ENCODE measurements at regions not wholly inside any gene's neighbourhood (a gene's known extent, or its start where the extent isn't known, plus 50 kb on each side); places are given as distances from the start of the nearest gene placed in this dataset.
"Not testable (repeated sequence)": the region's sequence is repeated elsewhere in the genome, so short reads cannot be mapped to it uniquely, and the experiment has no call there.

DNA sequence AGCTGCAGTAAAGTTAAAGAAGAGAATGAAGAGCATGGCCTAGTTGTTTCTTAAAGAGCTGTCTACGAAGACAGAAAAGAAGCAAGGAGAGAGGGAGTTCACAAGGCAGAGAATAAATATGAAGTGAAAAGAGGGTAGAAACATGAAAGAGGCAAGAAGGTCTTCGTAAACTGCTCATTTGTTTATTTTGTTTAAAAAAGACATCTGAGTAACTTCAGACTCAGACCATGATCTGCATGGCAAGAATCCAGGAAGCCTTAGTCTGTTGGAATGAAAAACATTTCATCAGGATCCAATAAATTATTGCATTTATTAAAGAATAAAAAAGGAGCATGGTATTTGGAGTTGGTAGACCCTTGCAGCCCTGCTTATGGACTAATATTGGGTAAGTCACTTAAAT is 151.1 kb downstream of the SEM1 start:
- DNase-seq = no peak

DNA sequence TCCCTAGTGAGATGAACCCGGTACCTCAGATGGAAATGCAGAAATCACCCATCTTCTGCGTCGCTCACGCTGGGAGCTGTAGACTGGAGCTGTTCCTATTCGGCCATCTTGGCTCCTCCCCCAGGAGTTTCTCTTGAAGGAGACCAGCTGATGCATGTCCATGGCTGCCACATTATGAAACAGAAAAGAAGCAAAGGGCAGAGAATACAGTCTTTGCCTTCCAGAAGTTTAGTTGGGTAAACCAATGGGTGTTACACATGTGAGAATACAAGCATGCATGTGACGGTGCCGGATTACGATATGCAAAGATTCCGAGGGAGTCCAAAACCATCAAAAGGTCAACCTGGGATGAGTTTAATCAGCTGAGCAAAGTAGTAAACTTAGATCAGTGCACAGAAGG is 151.6 kb downstream of the SEM1 start:
- no peak for DNase-seq

DNA sequence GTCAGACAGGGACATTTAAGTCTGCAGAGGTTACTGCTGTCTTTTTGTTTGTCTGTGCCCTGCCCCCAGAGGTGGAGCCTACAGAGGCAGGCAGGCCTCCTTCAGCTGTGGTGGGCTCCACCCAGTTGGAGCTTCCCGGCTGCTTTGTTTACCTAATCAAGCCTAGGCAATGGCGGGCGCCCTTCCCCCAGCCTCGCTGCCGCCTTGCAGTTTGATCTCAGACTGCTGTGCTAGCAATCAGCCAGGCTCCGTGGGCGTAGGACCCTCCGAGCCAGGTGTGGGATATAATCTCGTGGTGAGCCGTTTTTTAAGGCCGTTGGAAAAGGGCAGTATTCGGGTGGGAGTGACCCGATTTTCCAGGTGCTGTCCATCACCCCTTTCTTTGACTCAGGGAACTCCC is 152.0 kb downstream of the SEM1 start:
- DNase-seq = not testable (repeated sequence)

DNA sequence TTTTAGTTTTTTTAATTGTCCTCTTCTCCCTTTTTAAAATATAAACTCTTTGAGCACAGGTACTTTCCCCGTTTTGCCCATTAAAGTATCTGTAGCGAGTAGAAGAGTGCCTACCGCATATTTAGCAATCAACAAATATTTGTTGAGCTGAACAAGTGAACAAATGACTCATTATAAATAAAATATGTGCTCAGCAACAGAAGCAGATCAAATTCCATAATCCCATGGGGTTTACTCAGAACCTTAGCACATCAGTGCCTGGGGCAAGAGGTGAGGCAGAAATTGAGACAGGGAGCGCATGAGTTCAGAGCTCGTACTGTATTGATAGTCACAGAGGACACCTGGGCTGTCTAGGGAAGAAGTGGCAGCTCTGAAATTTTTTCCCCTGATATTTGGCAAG is 161.0 kb downstream of the SEM1 start:
- no peak for DNase-seq

DNA sequence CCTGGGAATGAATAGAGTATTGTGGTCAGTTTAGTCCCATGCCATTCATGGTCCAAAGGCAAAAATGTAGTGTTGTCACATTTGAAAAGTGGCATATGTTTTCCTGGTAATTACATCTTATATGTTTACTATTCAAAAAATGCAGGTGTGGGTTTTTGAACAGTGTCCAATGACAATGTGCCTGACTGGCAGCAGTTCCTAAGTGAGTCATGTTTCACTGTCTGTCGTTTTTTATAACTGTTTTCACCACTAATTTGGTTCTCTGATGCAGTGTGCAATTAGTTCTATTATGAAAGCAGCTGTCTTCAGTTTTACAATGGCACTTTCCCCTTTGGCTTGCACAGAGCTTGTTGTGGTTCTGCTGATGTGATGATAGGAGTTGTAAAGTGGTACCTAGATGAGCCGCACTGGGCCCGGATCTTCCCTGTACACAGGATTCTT is 162.3 kb downstream of the SEM1 start:
- DNase-seq = no peak

DNA sequence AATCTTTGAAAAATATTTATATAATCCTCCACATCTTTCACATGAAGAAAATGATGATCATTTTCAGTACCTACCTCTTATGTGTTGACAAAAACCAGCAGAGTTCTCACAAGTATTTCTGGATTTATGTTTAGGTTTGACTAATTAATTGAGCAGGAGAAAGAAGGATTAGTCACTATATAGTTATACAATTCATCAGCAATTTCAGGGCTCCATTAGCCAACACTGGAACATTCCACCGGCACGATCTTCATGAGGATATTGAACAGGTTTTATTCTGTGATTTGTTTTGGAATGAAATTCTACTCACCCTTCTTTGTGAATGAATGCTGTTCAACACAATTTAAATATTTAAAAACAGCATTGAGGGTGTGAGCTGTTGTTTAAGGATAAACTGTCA is 163.2 kb downstream of the SEM1 start:
- no peak for DNase-seq

DNA sequence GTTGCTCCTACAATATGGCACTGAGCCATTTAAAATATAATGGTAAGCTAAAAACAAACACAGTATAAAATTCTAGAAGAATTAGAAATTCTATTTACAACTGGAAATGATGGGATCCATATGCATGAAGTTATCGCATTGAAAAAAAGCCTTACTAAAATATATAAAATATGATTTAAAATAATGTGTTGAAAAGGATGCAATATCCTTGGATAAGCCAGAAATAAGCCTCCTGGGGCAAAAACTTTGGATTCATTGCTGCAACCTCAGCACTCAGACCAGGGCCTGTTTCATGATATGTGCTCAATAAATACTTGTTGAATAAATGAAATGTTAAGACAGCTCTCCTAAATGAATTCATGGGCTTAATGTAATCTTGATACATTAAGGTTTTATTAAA is 170.2 kb downstream of the SEM1 start:
- no peak for DNase-seq

DNA sequence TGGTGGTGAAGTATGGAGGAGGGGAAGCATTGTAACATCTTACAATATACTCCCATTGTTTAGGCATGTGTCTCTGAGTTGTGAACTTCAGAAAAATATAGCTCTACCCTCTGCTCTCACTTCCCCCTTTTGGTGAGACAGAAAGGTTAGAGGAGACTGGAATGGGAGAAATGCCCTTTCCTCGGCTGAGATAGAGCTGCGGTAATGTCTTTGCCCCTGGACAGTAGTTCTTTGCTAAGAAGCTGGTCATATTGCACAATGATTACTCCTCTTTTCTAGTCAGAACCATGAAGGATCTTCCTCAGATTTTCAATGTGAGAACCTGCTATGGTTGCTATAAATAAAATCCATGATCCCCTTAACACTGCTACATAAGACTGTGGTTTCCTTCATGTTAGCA is 171.0 kb downstream of the SEM1 start:
- no peak for DNase-seq

DNA sequence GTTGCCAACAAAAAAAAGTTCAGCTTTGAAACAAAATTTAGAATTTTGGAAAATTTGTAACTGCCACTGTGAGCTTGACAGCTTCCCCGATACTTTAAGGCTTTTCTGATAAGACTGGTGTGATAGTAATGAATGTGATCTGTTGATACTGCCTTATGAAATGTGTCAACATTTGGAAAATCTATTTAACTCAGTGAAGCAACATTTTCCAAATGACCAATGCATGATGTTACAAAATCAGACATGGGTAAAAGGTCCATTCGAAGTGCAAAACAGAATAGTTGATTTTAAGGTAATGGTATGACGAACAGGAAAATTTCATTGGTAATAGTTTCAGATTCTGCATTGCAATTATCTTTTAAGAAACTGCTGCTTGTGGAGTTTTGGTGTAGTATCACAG is 175.4 kb downstream of the SEM1 start:
- DNase-seq = no peak

DNA sequence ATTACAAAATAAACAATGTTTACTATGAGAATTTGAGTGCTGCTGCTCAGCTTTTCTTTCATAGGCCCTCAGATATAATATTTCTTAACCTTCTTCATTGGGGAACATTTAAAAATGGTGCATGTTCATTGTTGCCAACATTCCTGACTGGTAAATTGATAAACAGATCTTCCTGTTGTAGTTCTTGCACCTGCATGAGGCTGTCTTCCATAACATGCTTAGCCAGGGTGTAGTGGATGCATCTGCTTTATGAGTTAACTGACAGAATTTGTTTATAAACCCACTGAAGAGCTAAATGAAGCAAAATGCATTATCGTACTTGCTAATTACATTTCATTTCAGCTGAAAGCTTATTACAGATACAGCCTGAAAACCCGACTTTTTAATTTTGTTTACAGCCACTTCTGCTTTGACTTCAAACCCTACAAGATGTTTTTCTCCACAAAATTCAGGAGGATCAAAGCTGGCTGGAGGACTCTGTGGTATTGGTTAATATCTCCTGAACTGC is 177.2 kb downstream of the SEM1 start:
- no peak for DNase-seq

DNA sequence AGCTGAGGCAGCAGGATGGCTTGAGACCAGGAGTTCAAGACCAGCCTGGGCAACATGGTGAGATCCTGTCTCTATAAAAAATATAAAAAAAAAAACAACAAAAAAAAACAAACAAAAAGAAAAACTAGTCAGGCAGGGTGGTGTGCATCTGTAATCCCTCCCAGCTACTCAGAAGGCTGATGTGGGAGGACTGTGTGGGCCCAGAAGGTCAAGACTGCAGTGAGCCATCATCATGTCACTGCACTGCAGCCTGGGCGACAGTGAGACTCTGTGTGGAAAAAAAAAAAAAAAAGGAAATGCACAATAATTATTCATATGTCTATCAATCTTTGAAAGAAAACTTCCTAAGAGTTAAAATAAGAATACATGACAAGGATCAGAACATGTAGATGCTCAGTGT is 178.3 kb downstream of the SEM1 start:
- no peak for DNase-seq

DNA sequence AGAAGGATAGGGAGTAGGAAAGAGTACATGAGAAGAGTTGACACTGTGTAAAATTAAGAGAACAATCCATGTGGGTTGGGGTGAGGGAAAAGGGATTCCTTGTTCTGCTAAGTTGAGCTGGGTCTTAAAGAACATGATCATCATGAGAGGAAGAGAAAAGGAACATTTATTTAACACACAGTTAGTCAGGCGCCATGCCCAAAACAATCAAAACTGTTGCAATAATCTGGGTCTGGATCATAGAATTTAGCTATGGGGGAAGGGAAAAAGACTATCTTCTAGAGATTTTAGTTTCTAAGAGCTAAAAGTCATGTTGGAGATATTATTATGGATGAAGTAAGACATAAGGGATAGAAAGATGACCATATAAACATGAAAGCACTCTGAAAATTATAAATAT is 178.9 kb downstream of the SEM1 start:
- DNase-seq = no peak

DNA sequence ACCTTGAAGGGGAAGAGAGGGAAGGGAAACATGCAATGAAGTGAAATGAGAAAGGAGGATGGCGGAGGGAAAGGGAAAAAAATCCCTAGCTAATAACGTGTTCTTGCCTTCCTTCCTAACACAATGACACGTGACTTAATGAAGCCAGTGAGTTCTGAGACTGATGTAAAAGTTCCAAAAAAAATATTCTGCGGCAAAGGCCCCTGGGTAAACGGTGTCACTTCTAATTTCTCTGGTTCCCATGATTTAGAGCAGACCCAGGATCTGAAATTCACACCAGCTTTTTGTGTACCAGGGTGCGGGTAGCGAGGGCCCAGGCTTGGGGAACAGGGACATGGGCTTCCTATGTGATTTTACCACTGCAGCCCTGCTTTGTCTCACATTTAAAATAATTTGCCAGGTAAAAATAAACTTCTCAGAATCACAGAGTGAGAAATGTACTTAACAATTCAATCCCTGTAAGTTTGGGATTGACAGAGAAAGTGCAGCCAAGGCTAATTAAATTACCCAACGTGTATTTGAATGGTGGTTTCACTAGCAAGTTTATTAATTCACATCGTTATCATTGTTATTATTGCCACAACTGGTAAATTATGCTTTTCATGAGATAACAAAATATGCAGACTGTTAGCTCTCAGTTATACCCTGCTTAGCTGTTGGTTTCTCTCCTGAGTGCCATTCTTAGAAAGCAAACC is 182.4 kb downstream of the SEM1 start:
- no peak for DNase-seq

DNA sequence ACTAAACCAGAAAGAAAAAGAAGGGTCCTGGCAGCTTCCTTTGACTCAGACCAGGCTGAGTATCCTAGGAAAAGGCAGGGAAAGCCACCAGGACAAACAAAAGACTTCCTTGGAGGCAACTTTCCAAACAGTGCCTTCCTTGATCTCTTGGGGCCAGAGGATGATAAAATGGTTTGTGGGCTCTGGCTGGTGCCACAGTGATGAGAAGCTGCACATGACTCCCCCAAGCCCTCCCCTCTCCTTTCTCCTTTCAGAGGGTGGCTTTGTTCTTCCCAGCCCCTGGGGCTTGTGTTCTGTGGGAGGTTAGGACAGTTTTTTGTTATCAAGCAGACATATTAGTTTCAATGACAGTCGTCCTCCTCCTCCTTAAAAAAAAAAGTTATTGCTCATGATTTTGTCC is 183.2 kb downstream of the SEM1 start:
- no peak for DNase-seq

DNA sequence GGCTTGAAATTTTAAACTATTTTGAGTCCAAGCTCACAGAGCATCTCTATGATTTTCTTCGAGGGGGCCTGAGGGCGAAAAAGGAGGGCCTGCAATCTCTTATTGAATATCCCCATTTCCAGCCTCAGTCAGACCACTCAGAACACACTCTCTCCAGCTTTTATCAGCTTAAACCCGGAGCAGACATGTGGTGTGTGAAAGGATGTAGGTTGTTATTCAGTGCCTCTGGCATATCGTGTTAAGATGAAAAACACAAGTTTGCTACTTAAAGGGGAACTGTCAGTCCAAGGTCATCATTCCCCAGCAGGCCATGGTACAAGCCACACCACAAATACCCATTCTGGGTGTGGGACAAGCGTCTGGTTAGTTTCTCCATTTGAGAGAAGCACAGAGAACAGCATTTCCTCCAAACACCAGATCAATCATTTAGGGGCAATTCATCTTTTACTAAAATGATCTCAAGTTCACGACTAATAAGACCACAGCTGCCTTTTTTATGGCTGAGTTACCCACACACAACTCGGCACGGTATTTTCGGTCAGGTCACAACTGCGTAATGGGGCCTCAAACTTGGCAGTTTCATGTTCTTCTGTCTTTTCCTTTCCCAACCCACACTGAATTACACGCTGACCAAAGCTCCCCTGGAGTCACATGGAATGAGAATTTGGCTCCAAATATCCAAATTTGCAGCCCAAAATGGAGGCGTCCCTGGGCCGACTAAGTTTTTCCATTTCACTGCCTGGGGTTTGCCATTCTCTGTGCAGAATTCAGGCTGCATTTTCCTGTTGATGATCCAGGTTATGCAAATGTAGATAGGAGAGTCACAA is 188.4 kb downstream of the SEM1 start:
- DNase-seq = no peak

DNA sequence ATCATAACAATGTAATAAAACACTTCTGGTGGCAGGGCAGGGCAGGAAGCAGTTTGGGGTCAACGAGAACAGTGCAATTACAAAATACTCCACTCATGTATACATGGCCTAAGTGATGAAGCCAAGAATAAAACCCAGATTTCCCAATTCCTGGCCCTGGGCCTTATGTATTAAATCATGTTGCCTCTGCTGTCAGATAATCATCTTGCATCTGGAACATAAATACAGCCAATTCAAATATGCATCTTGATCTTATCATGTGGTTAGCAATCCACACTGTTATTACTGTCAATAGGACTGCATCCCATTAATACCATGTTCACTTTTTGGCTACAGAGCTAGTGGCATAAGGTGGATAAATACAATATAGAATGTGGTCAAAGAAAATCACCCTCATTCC is 186.5 kb upstream of the SLC25A13 start:
- DNase-seq = no peak

DNA sequence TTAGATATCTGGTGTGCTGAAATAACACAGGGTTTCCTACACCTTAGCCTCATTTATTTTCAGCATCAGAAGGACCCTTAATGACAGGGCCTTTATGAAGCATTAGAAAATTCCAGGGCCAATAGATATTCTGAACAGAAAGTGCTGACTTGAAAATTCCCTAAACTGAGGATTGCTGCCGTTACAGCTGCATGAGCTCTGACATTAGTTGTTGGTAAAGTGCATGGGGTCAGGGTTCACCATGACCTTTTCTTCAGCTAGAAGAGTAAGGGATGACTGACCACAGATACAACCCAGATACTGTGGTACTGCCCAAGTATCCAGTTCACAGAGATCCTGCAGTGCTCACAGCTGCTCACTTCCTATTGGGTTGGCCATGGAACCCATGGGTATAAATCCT is 181.7 kb upstream of the SLC25A13 start:
- DNase-seq = no peak

DNA sequence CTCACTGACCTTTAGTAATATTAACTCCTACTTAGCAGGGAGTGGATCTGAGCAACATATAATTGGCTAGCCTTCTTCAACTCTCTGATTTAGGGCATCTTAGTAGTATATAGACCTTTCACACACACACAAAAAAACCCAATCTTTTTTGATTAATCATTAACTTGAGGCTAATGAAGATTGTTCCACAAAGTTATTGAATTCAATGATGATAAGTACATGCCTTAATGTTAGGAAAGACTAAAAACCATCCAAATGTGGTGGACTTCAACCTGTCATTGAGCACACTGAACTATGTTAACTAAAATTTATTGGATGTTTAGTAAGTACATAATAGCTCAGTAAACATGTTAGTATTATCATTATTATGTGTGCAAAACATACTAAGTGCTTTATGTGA is 179.4 kb upstream of the SLC25A13 start:
- DNase-seq = no peak

DNA sequence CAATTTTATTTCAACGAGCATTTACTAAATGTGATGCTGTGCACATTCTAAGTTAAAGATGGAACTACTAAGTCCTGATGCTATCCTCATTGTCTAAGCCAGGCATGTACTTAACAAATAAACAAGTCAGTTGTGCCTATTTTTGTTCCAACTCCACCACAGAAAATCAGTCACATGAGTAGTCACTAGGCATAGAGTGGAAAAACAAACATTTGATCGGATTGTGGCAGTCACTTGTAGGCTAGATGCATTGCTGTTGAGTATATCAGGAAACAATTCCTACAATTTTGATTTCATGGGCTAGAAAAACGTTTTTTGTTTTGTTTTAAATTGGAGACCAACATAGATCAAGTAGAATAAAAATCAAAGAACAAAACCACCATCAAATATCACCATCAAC is 177.6 kb upstream of the SLC25A13 start:
- DNase-seq = no peak

DNA sequence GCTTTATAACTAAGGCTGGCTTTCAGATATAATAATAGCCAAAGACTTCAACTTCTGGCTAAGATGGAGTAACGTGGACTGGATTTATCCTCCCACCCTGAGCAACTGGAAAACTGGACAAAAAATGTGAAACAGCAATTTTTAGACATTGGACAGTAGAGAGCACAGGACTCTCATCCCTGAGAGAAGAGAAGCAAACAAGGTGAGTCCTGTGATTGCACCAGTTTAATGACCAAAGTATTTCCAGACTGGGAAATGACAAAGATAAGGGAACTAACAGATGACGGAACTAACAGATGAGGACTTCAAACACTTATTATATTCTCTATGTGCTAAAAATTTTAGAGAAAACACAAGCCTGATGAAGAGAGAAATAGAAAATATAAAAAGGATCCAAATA is 175.7 kb upstream of the SLC25A13 start:
- no peak for DNase-seq

DNA sequence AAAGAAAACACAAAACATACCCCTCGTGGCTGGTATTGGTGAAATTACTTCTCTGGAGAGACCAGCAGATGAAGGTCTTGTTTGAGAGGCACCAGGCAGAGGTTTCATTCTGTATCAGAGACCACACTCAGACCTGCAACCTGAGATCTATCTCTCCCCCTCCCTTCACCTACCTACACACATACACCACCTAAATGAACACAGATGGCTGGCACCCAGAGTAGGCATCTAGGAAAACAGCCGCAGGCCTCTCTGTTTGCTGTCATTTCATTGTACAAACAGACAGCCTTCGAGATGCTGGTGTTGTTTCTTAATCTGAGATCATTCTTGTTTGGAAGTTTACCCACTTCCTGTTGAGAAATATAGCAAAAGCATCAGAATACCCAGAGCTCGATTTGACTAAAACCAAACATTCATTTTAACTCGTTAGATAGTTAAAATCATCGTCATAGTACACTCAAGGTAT is 173.9 kb upstream of the SLC25A13 start:
- DNase-seq = peak in 1 of 5 donors; percentile 71

DNA sequence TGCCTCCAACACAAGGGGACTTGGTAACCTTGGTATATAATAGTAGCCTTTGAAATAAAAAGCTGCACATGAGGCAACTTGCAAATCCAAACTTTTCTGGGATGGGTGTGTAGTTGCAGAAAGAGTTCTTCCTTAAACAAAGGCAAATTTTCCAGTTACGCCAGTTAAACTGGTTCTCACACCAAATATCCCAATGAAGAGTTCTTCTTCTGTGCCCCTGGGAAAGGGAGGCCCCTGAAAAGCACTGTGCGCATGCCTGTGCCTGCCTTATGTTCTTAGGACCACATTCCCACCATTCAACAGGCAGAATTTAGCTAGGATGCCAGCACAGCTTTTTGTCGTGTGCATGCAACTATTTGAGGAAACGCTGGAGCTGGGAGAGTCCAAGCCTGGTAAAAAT is 164.8 kb upstream of the SLC25A13 start:
- DNase-seq = no peak

DNA sequence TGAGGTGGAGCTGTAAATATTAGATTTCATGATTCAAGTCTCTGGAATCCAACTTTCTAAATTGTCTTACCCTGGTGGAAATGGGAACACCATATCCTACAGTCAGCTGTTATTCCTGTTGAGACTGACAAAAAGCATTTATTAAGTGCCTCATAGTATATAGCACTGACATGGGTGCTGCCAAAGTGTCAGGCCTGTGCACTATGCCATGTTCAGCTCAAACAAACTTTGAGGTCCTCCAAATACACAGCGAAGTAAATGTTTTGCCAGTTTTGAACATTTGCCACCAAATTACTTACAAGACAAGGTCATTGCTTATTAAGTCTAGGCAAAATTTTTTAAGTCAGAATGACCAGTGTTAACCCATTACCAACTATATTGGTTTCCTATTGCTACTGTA is 162.9 kb upstream of the SLC25A13 start:
- no peak for DNase-seq

DNA sequence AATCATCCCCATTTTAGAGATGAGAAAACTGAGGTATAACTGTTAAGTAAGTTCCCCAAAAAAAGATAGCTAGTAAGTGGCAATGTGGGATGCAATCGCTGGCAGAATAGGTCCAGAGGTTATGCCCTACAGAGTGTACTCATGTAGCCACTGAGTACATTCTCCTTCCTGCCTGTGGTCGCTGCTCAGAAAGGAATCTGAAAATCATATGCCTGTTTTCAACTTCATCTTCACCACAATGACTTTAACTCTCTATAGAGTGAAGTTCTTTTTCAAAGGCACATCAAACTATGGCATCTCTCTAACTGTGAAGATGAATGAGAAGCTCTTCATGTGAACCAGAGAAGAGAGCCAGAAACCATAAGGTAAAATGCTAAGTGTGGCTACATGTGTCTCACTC is 162.2 kb upstream of the SLC25A13 start:
- peak in 1 of 5 donors; percentile 5 for DNase-seq

Measured in T-helper 1 cell (primary cell).